IMR-90 (cell line): ENCODE measurements at regions not wholly inside any gene's neighbourhood (a gene's known extent, or its start where the extent isn't known, plus 50 kb on each side); places are given as distances from the start of the nearest gene placed in this dataset.

Experiments used
- ATAC-seq: fragments of 200-7000 bp; cut with Tn5 transposase; 2 replicates; pipeline ENCODE4 v1.9.1; 2020; ENCODE audit warnings: low read depth, mild to moderate bottlenecking, moderate library complexity
- BruUV-seq: library from RNA; stranded (reverse); fragments of 400-500 nt; replicated peaks from 2 replicates; lab custom pipeline; 2021; lab: Mats Ljungman, UMichigan
- CTCF ChIA-PET: fragments of 300-600 bp; formaldehyde crosslinking; extraction: SDS; loops from one replicate; lab custom pipeline; 2021; ENCODE audit warnings: antibody characterized with exemption; lab: Yijun Ruan, JAX
- POLR2A ChIA-PET: fragments of 300-600 bp; sonication (Branson Sonifier 250); formaldehyde crosslinking; loops from one replicate; lab custom pipeline; 2022; ENCODE audit warnings: antibody characterized with exemption; ENCODE audit not compliant: unreplicated experiment; lab: Charles Lee
- DNase-seq: peaks from one replicate; pipeline ENCODE4 v3.0.0; 2013
- H2AFZ ChIP-seq: replicated peaks from 2 replicates; pipeline ENCODE3; 2013; ENCODE audit warnings: low read length, mild to moderate bottlenecking; ENCODE audit not compliant: poor library complexity
- H2AK5ac ChIP-seq: 2 replicates; pipeline ENCODE4 v1.6.1; 2013; ENCODE audit warnings: low read depth, low read length, inconsistent platforms
- H2AK9ac ChIP-seq: replicated peaks from 2 replicates; pipeline ENCODE3; 2013; ENCODE audit warnings: mild to moderate bottlenecking, low read depth, low read length, moderate library complexity; ENCODE audit not compliant: poor library complexity
- H2BK120ac ChIP-seq: 2 replicates; pipeline ENCODE4 v1.6.1; 2013; ENCODE audit warnings: low read depth, low read length, inconsistent platforms
- H2BK15ac ChIP-seq: 3 replicates; pipeline ENCODE4 v1.6.1; 2013; ENCODE audit warnings: low read depth, low read length, inconsistent platforms
- H2BK20ac ChIP-seq: 2 replicates; pipeline ENCODE4 v1.6.1; 2013; ENCODE audit warnings: low read depth, mild to moderate bottlenecking, inconsistent platforms, low read length, moderate library complexity
- H2BK5ac ChIP-seq: 2 replicates; pipeline ENCODE4 v1.6.1; 2013; ENCODE audit warnings: mild to moderate bottlenecking, low read depth, low read length, inconsistent platforms; ENCODE audit not compliant: poor library complexity, severe bottlenecking
- H3K14ac ChIP-seq: replicated peaks from 2 replicates; pipeline ENCODE4 v1.6.1; 2013; ENCODE audit warnings: low read depth, low read length, inconsistent platforms
- H3K18ac ChIP-seq: 2 replicates; pipeline ENCODE4 v1.6.1; 2013; ENCODE audit warnings: low read depth, low read length, control low read depth
- H3K23ac ChIP-seq: 2 replicates; pipeline ENCODE4 v1.6.1; 2013; ENCODE audit warnings: low read depth, low read length, inconsistent platforms
- H3K27ac ChIP-seq: 2 replicates; pipeline ENCODE4 v1.5.1; 2013; ENCODE audit warnings: mild to moderate bottlenecking, control low read depth, low read length; ENCODE audit not compliant: insufficient read depth
- H3K27me3 ChIP-seq: 2 replicates; pipeline ENCODE4 v1.6.1; 2013; ENCODE audit warnings: low read length; ENCODE audit not compliant: control insufficient read depth, insufficient read depth
- H3K36me3 ChIP-seq: 2 replicates; pipeline ENCODE4 v1.6.1; 2013; ENCODE audit warnings: low read length, mixed read lengths; ENCODE audit not compliant: control insufficient read depth, insufficient read depth
- H3K4ac ChIP-seq: 2 replicates; pipeline ENCODE4 v1.6.1; 2013; ENCODE audit warnings: low read depth, low read length, inconsistent platforms
- H3K4me1 ChIP-seq: 2 replicates; pipeline ENCODE4 v1.6.1; 2013; ENCODE audit warnings: low read length, mixed read lengths; ENCODE audit not compliant: control insufficient read depth, insufficient read depth
- H3K4me2 ChIP-seq: 2 replicates; pipeline ENCODE4 v1.6.1; 2013; ENCODE audit warnings: low read depth, mild to moderate bottlenecking, control low read depth, low read length, moderate library complexity
- H3K4me3 ChIP-seq: 2 replicates; pipeline ENCODE4 v1.5.1; 2013; ENCODE audit warnings: low read depth, mild to moderate bottlenecking, control low read depth, low read length, moderate library complexity; ENCODE audit not compliant: insufficient read depth
- H3K56ac ChIP-seq: 2 replicates; pipeline ENCODE4 v1.6.1; 2013; ENCODE audit warnings: low read length, inconsistent platforms; ENCODE audit not compliant: insufficient read depth; ENCODE audit errors: extremely low read depth
- H3K79me1 ChIP-seq, 2 experiments: 2 replicates each; pipeline ENCODE4 v1.6.1; 2013; ENCODE audit warnings: low read length in 2 of 2, inconsistent platforms in 1 of 2, low read depth in 1 of 2
- H3K9ac ChIP-seq: 2 replicates; pipeline ENCODE4 v1.6.1; 2013; ENCODE audit warnings: low read depth, low read length, control low read depth
- H3K9me1 ChIP-seq: 2 replicates; pipeline ENCODE4 v1.6.1; 2013; ENCODE audit warnings: low read length, inconsistent platforms; ENCODE audit not compliant: insufficient read depth
- H3K9me3 ChIP-seq: 2 replicates; pipeline ENCODE4 v1.6.1; 2013; ENCODE audit warnings: low read length; ENCODE audit not compliant: control insufficient read depth, insufficient read depth
- H4K20me1 ChIP-seq: 2 replicates; pipeline ENCODE4 v1.6.1; 2013; ENCODE audit warnings: low read length, inconsistent platforms; ENCODE audit not compliant: insufficient read depth
- H4K5ac ChIP-seq: 2 replicates; pipeline ENCODE4 v1.6.1; 2013; ENCODE audit warnings: mild to moderate bottlenecking, low read depth, low read length, control low read depth
- H4K8ac ChIP-seq, 2 experiments: 2 replicates each; pipeline ENCODE4 v1.6.1; 2013; ENCODE audit warnings: low read depth in 2 of 2, low read length in 2 of 2, control low read depth in 1 of 2, inconsistent platforms in 1 of 2
- H4K91ac ChIP-seq: 2 replicates; pipeline ENCODE4 v1.6.1; 2013; ENCODE audit warnings: low read depth, low read length, inconsistent platforms; ENCODE audit not compliant: insufficient read depth
- BHLHE40 ChIP-seq: fragments of 150-350 bp; IDR thresholded peaks from 2 replicates; pipeline ENCODE4 v1.6.1; 2016; ENCODE audit warnings: mild to moderate bottlenecking, low read depth, low read length
- CEBPB ChIP-seq: IDR thresholded peaks from 2 replicates; pipeline ENCODE4 v1.6.1; 2012; ENCODE audit warnings: low read depth, low read length, improper control_type of control experiment
- CHD1 ChIP-seq: IDR thresholded peaks from 2 replicates; pipeline ENCODE4 v1.6.1; 2012; ENCODE audit warnings: low read depth, low read length, improper control_type of control experiment
- FOS ChIP-seq: fragments of 150-350 bp; IDR thresholded peaks from 2 replicates; pipeline ENCODE4 v1.6.1; 2016; ENCODE audit warnings: low read depth, low read length
- MAFK ChIP-seq: IDR thresholded peaks from 2 replicates; pipeline ENCODE4 v1.6.1; 2012; ENCODE audit warnings: low read depth, low read length, improper control_type of control experiment
- MAZ ChIP-seq: IDR thresholded peaks from 2 replicates; pipeline ENCODE4 v1.6.1; 2012; ENCODE audit warnings: low read depth, mild to moderate bottlenecking, low read length, improper control_type of control experiment, moderate library complexity, borderline replicate concordance
- MXI1 ChIP-seq: IDR thresholded peaks from 2 replicates; pipeline ENCODE4 v1.6.1; 2012; ENCODE audit warnings: low read depth, mild to moderate bottlenecking, low read length, moderate library complexity, borderline replicate concordance
- NFE2L2 ChIP-seq: fragments of 150-350 bp; IDR thresholded peaks from 2 replicates; pipeline ENCODE4 v1.6.1; 2016; ENCODE audit warnings: low read depth, mild to moderate bottlenecking, low read length
- POLR2A ChIP-seq: IDR thresholded peaks from 2 replicates; pipeline ENCODE4 v1.6.1; 2012; ENCODE audit warnings: mild to moderate bottlenecking, low read depth, low read length
- RAD21 ChIP-seq: IDR thresholded peaks from 2 replicates; pipeline ENCODE4 v1.6.1; 2012; ENCODE audit warnings: low read length, improper control_type of control experiment
- RCOR1 ChIP-seq: IDR thresholded peaks from 2 replicates; pipeline ENCODE4 v1.6.1; 2012; ENCODE audit warnings: mild to moderate bottlenecking, low read length, improper control_type of control experiment; ENCODE audit not compliant: insufficient replicate concordance
- RFX5 ChIP-seq: IDR thresholded peaks from 2 replicates; pipeline ENCODE4 v1.8.0; 2012; ENCODE audit warnings: low read depth, mild to moderate bottlenecking, low read length, moderate library complexity
- SMC3 ChIP-seq: fragments of 150-350 bp; IDR thresholded peaks from 2 replicates; pipeline ENCODE4 v1.6.1; 2016; ENCODE audit warnings: low read depth, mild to moderate bottlenecking, antibody characterized with exemption, low read length, moderate library complexity
- WGBS, 2 experiments: methylation state at CpG; one replicate each; pipeline versions ENCODE4 v1.1.5 to v1.1.7; 2013; ENCODE audit warnings: missing lambda C conversion rate in 2 of 2; ENCODE audit not compliant: insufficient read length in 1 of 2; ENCODE audit errors: extremely low coverage in 2 of 2; 5-methylcytosine and 5-hydroxymethylcytosine counted together
- dilution Hi-C: fragments of 300-500 bp; cut with HindIII; formaldehyde crosslinking; loops from one replicate; pipeline ENCODE4 v1.14.3; 2018; ENCODE audit warnings: low sequenced_read_pairs; ENCODE audit not compliant: unreplicated experiment
- in situ Hi-C: fragments of 300-500 bp; cut with MboI; formaldehyde crosslinking; loops from 3 replicates; pipeline ENCODE4 v1.14.3; 2019; ENCODE audit warnings: low sequenced_read_pairs, inconsistent platforms, mixed read lengths
- intact Hi-C: fragments of 100-400 bp; cut with micrococcal nuclease; formaldehyde crosslinking; loops from 2 replicates; pipeline ENCODE4 v1.10.0; 2022
- TF ChIP-seq, protein P1 (sequence below): conservative IDR thresholded peaks from 2 replicates; pipeline ENCODE4 v1.5.1; 2012; ENCODE audit warnings: mild to moderate bottlenecking, low read depth, low read length, improper control_type of control experiment
- TF ChIP-seq, protein P2 (sequence below): fragments of 150-350 bp; IDR thresholded peaks from 2 replicates; pipeline ENCODE4 v1.6.1; 2016; ENCODE audit warnings: low read depth, mild to moderate bottlenecking, low read length, moderate library complexity, borderline replicate concordance
- TF ChIP-seq, protein P3 (sequence below): fragments of 150-350 bp; IDR thresholded peaks from 2 replicates; pipeline ENCODE4 v1.6.1; 2017; ENCODE audit warnings: mild to moderate bottlenecking, antibody characterized with exemption, low read length, low read depth

DNA sequence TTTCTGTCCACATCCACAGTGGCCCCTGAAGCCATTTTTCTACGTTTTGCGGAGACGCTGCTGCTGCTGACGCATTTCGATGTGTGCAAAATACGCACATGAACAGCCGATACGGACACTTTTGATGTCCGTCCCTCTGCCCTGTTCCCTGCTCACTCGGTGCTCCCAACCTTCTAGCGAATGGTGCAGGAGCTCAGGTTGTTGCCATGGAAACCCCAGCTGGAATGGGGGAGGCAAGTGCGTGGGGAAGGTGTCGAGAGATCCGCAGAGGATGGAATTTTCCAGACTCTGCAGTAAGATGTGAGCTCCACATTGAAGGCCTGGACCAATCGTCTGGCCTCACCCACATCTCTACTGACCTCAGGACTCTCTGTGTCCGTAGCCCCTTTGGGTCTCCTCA is 109.2 kb upstream of the USP29 start:
- Histone ChIP-seq H2AFZ (no peak overlapping the region), H3K14ac (no peak overlapping the region), H3K4me1 (no peaks in the 10 kb centered on the region), H3K56ac (no peak overlapping the region), H2BK120ac (no peak overlapping the region), H4K91ac (no peak overlapping the region), H2BK5ac (no peak overlapping the region), H3K27ac (no peak overlapping the region), H3K18ac (no peak overlapping the region), H3K23ac (no peak overlapping the region), H3K9me1 (no peaks in the 10 kb centered on the region), H4K20me1 (no peaks in the 10 kb centered on the region), H2BK15ac (no peak overlapping the region), H2BK20ac (no peak overlapping the region), H3K36me3 (no peaks in the 10 kb centered on the region), H3K79me1 (no peaks in the 10 kb centered on the region), H2AK5ac (no peak overlapping the region), H2AK9ac (no peak overlapping the region), H3K4me3 (no peak overlapping the region), H4K8ac (no peak overlapping the region), H3K4ac (no peak overlapping the region), H3K9ac (no peak overlapping the region), H3K4me2 (no peak overlapping the region), H4K5ac (no peak overlapping the region), H3K9me3 (peaks cover 32% of the 10 kb centered on the region), H3K27me3 (no peaks in the 10 kb centered on the region)
- ChIA-PET POLR2A (no interaction called here), CTCF (no interaction called here)
- in situ Hi-C loops = no loop called here
- DNase-seq (no peak), ATAC-seq (no peak)
- intact Hi-C loops = no loop called here
- BruUV-seq = no TSS peak
- dilution Hi-C loops = no loop called here
- 53% methylated on average over 11 of the region's 16 CpGs; no CpG with 5 or more reads in 1 of the 2 experiments for WGBS, 2 experiments
- TF ChIP-seq NFE2L2 = no peak
- no peak for TF ChIP-seq CEBPB
- TF ChIP-seq, protein P1, sequence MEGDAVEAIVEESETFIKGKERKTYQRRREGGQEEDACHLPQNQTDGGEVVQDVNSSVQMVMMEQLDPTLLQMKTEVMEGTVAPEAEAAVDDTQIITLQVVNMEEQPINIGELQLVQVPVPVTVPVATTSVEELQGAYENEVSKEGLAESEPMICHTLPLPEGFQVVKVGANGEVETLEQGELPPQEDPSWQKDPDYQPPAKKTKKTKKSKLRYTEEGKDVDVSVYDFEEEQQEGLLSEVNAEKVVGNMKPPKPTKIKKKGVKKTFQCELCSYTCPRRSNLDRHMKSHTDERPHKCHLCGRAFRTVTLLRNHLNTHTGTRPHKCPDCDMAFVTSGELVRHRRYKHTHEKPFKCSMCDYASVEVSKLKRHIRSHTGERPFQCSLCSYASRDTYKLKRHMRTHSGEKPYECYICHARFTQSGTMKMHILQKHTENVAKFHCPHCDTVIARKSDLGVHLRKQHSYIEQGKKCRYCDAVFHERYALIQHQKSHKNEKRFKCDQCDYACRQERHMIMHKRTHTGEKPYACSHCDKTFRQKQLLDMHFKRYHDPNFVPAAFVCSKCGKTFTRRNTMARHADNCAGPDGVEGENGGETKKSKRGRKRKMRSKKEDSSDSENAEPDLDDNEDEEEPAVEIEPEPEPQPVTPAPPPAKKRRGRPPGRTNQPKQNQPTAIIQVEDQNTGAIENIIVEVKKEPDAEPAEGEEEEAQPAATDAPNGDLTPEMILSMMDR = no peak
- TF ChIP-seq POLR2A = no peak
- TF ChIP-seq SMC3 = no peak
- TF ChIP-seq BHLHE40 = no peak
- TF ChIP-seq FOS = no peak
- TF ChIP-seq, protein P2, sequence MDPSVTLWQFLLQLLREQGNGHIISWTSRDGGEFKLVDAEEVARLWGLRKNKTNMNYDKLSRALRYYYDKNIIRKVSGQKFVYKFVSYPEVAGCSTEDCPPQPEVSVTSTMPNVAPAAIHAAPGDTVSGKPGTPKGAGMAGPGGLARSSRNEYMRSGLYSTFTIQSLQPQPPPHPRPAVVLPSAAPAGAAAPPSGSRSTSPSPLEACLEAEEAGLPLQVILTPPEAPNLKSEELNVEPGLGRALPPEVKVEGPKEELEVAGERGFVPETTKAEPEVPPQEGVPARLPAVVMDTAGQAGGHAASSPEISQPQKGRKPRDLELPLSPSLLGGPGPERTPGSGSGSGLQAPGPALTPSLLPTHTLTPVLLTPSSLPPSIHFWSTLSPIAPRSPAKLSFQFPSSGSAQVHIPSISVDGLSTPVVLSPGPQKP = no peak
- TF ChIP-seq RCOR1 = no peak
- TF ChIP-seq, protein P3, sequence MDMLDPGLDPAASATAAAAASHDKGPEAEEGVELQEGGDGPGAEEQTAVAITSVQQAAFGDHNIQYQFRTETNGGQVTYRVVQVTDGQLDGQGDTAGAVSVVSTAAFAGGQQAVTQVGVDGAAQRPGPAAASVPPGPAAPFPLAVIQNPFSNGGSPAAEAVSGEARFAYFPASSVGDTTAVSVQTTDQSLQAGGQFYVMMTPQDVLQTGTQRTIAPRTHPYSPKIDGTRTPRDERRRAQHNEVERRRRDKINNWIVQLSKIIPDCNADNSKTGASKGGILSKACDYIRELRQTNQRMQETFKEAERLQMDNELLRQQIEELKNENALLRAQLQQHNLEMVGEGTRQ = no peak
- no peak for TF ChIP-seq MXI1
- TF ChIP-seq RFX5 = no peak
- no peak for TF ChIP-seq MAFK
- TF ChIP-seq CHD1 = no peak
- no peak for TF ChIP-seq MAZ
- TF ChIP-seq RAD21 = no peak
